Natural killer cell treated with Interleukin-12 subunit alpha and Interleukin-12 subunit beta and Interleukin-15 and Interleukin-18, amount 100 ng/mL, for 72 hours (primary cell): ENCODE measurements at regions not wholly inside any gene's neighbourhood (a gene's known extent, or its start where the extent isn't known, plus 50 kb on each side); places are given as distances from the start of the nearest gene placed in this dataset.

Experiments
- ATAC-seq, 2 donors: fragments of 150-1000 bp; cut with Tn5 transposase in 1 of 2; sonication (Bioruptor Pico), chemical (Tn5 transposase) in 1 of 2; 2 replicates each; pipeline ENCODE4 v1.10.0; 2021
- DNase-seq: peaks from one replicate; pipeline ENCODE4 v3.0.0; 2022; ENCODE audit warnings: low spot score
- H3K27ac Mint-ChIP-seq, 2 donors: 1 replicate in 1 of 2; 2 replicates in 1 of 2; pipeline ENCODE4 v1.8.0; 2022; ENCODE audit warnings: mixed read lengths in 2 of 2, mild to moderate bottlenecking in 1 of 2, moderate library complexity in 1 of 2
- H3K27me3 Mint-ChIP-seq, 2 donors: 1 replicate in 1 of 2; 2 replicates in 1 of 2; pipeline ENCODE4 v1.8.0; 2022; ENCODE audit warnings: mixed read lengths in 2 of 2
- H3K36me3 Mint-ChIP-seq: one replicate; pipeline ENCODE4 v1.8.0; 2022; ENCODE audit warnings: mixed read lengths
- H3K4me1 Mint-ChIP-seq, 2 donors: 1 replicate in 1 of 2; 2 replicates in 1 of 2; pipeline ENCODE4 v1.8.0; 2022; ENCODE audit warnings: low read depth in 2 of 2, mixed read lengths in 2 of 2, mild to moderate bottlenecking in 1 of 2
- H3K4me3 Mint-ChIP-seq: one replicate; pipeline ENCODE4 v1.8.0; 2022; ENCODE audit warnings: mixed read lengths
- H3K9me3 Mint-ChIP-seq: 2 replicates; pipeline ENCODE4 v1.8.0; 2022; ENCODE audit warnings: mixed read lengths

DNA sequence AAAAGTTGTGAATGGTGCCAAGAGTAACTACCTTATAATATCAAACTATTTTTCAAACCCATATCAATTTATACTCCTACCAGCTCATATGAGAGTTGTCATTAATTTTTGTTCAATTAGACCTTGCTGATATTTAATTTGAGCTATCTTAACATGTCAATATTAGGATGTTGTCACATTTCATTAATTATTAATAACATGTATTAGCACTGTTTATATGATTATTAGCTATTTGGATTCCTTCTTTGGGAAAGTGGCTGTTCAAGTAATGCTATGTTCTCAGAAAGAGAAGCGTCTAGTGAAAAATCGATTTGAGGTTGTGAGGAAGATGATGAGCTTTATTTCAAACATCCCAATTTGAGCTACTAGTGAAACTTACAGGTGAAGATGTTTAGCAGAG is 620.2 kb downstream of the KCNJ3 start:
- no peaks in the 10 kb centered on the region for H3K27me3 Mint-ChIP-seq
- DNase-seq (no peak), ATAC-seq (no peak)
- peaks cover 3% of the 10 kb centered on the region for H3K9me3 Mint-ChIP-seq
- no peaks in the 10 kb centered on the region for H3K36me3 Mint-ChIP-seq
- H3K4me3 Mint-ChIP-seq, result no peak overlapping the region
- no peaks in the 10 kb centered on the region for H3K4me1 Mint-ChIP-seq
- no peak overlapping the region for H3K27ac Mint-ChIP-seq

DNA sequence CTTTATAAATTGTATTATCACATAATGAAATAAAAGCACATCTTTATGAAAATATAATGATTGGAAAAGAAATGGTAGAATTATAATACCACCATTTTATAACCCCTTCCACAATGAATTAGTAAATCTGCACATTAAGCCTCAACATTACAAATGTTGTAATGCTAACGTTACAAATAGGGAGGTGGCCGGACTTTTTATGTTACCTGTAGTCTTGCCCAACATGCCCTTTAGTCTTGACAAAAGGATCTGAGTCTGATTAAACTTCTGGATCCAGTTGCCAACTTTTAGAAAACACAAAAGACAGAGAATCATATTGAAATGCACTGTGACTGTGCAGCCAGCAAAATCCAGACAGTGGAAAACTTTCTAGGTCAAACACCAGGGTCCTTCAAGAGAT is 617.3 kb downstream of the KCNJ3 start:
- Mint-ChIP-seq H3K9me3 (peaks cover 3% of the 10 kb centered on the region), H3K4me3 (no peak overlapping the region), H3K27ac (no peak overlapping the region), H3K27me3 (no peaks in the 10 kb centered on the region), H3K4me1 (no peaks in the 10 kb centered on the region), H3K36me3 (no peaks in the 10 kb centered on the region)
- DNase-seq, result no peak
- ATAC-seq, result no peak

DNA sequence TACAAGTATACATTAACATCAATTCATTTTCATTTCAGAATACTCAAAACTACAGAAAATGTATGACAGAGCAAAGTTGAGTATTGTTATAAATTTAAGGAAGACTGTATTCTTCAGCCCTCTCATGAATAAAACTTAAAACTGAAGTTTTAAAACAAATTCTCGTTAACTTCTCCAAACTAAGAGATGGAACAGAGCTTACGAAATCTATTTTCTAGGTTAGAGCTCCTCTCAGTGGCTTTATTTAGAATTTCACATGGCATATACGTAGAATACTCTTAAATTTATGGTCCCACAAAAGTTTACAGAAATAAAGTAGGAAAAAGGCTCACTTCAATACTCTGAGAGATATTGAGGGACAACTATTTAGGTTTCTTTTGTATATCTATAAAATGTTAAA is 612.1 kb downstream of the KCNJ3 start:
- H3K27me3 Mint-ChIP-seq, result no peaks in the 10 kb centered on the region
- H3K36me3 Mint-ChIP-seq, result no peaks in the 10 kb centered on the region
- H3K4me1 Mint-ChIP-seq, result no peaks in the 10 kb centered on the region
- H3K9me3 Mint-ChIP-seq, result no peaks in the 10 kb centered on the region
- no peak overlapping the region for H3K27ac Mint-ChIP-seq
- no peak for DNase-seq
- ATAC-seq, result no peak
- H3K4me3 Mint-ChIP-seq, result no peak overlapping the region

- no peaks in the 10 kb centered on the region for H3K36me3 Mint-ChIP-seq
- H3K9me3 Mint-ChIP-seq, result peaks cover under 1% of the 10 kb centered on the region
- ATAC-seq (no peak), DNase-seq (no peak)
- no peaks in the 10 kb centered on the region for H3K4me1 Mint-ChIP-seq
- no peaks in the 10 kb centered on the region for H3K27me3 Mint-ChIP-seq
- H3K4me3 Mint-ChIP-seq, result no peak overlapping the region
- no peak overlapping the region for H3K27ac Mint-ChIP-seq
These were observed 611.0 kb downstream of the KCNJ3 start for GRCh38 chr2:155309483-155309882.

- Mint-ChIP-seq H3K36me3 (no peaks in the 10 kb centered on the region), H3K4me1 (no peaks in the 10 kb centered on the region), H3K27ac (no peak overlapping the region), H3K27me3 (no peaks in the 10 kb centered on the region), H3K4me3 (no peak overlapping the region), H3K9me3 (peaks cover 5% of the 10 kb centered on the region)
- no peak for DNase-seq
- no peak for ATAC-seq
These were observed 610.0 kb downstream of the KCNJ3 start for GRCh38 chr2:155308367-155309009.

GRCh38 chr2:155301221-155301620 is 602.7 kb downstream of the KCNJ3 start:
- Mint-ChIP-seq H3K27ac (no peak overlapping the region), H3K9me3 (peaks cover 10% of the 10 kb centered on the region), H3K27me3 (no peaks in the 10 kb centered on the region), H3K36me3 (no peaks in the 10 kb centered on the region), H3K4me3 (no peak overlapping the region), H3K4me1 (no peaks in the 10 kb centered on the region)
- no peak for ATAC-seq
- no peak for DNase-seq

DNA sequence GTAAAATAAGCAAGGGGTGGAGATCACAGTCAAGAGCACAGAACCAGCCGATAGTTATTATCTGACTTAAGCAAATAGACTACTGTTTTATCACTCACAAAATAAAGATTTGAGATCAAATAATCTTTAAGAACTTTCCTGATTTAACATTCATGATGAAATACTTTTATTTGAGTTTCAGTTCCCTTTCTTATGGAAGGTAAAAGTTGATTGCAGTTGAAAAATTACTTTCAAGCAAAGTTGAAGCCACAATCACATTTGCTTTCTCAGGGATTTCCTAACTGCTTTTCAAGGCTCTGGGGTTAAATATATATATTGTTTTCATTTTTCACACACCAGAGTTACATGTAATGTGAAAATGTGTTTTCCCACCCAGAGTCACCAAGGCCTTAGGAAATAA is 599.5 kb downstream of the KCNJ3 start:
- H3K27ac Mint-ChIP-seq, result no peak overlapping the region
- H3K27me3 Mint-ChIP-seq, result no peaks in the 10 kb centered on the region
- H3K4me1 Mint-ChIP-seq, result no peaks in the 10 kb centered on the region
- ATAC-seq (no peak), DNase-seq (no peak)
- peaks cover 5% of the 10 kb centered on the region for H3K9me3 Mint-ChIP-seq
- H3K4me3 Mint-ChIP-seq, result no peak overlapping the region
- no peaks in the 10 kb centered on the region for H3K36me3 Mint-ChIP-seq

DNA sequence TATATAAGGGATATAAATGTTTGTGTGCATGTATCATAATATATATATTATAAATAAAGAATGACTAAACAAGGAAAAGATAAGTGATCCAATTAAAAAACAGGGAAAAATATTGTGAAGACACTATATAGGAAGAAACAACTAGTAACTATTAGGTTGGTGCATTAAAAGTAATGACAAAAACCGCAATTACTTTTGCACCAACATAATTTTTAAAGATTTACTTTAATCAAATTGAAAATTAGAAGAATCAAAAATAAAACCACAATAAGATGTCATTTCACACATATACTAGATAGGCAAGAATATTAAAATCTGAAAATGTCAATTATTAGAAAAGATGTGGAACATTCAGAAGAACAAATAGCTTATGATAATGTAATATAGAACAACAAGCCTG is 595.9 kb downstream of the KCNJ3 start:
- no peaks in the 10 kb centered on the region for H3K27me3 Mint-ChIP-seq
- no peak overlapping the region for H3K4me3 Mint-ChIP-seq
- no peak overlapping the region for H3K27ac Mint-ChIP-seq
- DNase-seq, result no peak
- H3K9me3 Mint-ChIP-seq, result peaks cover 8% of the 10 kb centered on the region
- no peak for ATAC-seq
- no peaks in the 10 kb centered on the region for H3K36me3 Mint-ChIP-seq
- H3K4me1 Mint-ChIP-seq, result no peaks in the 10 kb centered on the region

DNA sequence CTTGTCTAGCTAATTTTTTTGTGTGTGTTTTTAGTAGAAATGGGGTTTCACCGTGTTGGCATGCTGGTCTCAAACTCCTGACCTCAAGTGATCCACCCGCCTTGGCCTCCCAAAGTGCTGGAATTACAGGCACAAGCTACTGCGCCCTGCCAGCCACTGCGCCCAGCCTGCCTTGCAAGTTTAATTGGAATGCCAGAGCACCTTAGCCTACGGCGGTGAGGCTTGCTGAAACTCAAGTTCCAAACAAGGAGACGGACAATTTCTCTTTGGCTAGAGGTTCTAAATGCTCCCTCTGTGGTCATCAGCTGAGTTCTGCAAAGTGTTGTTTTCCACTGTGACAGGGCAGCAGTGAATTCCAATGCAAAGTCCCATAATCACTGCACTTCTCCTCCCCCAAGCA is 583.4 kb downstream of the KCNJ3 start:
- Mint-ChIP-seq H3K27ac (no peak overlapping the region), H3K4me1 (no peaks in the 10 kb centered on the region)

DNA sequence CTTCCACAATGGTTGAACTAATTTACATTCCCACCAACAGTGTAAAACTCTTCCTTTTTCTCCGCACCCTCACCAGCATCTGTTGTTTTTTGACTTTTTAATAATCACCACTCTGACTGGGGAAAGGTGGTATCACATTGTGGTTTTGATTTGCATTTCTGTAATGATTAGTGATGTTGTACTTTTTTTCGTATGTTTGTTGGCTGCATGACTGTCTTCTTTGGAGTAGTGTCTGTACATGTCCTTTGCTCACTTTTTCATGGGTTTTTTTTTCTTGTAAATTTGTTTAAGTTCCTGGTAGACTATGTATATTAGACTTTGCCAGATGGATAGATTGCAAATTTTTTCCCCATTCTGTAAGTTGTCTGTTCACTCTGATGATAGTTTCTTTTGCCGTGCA is 574.8 kb downstream of the KCNJ3 start:
- H3K4me3 Mint-ChIP-seq, result no peak overlapping the region
- H3K4me1 Mint-ChIP-seq, result no peaks in the 10 kb centered on the region
- H3K9me3 Mint-ChIP-seq, result peaks cover 11% of the 10 kb centered on the region
- H3K27ac Mint-ChIP-seq, result no peak overlapping the region
- ATAC-seq (no peak), DNase-seq (no peak)
- H3K36me3 Mint-ChIP-seq, result no peaks in the 10 kb centered on the region
- H3K27me3 Mint-ChIP-seq, result no peaks in the 10 kb centered on the region

More for the DNA sequence above, 583.4 kb downstream of the KCNJ3 start:
- no peak for ATAC-seq
- Mint-ChIP-seq H3K36me3 (no peaks in the 10 kb centered on the region), H3K27me3 (no peaks in the 10 kb centered on the region), H3K9me3 (peaks cover 19% of the 10 kb centered on the region), H3K4me3 (no peak overlapping the region)
- no peak for DNase-seq

GRCh38 chr2:155266583-155266982 is 568.1 kb downstream of the KCNJ3 start:
- Mint-ChIP-seq H3K9me3 (peaks cover 6% of the 10 kb centered on the region), H3K4me3 (no peak overlapping the region), H3K27ac (no peak overlapping the region), H3K4me1 (no peaks in the 10 kb centered on the region), H3K27me3 (no peaks in the 10 kb centered on the region), H3K36me3 (no peaks in the 10 kb centered on the region)
- DNase-seq (no peak), ATAC-seq (no peak)

GRCh38 chr2:155266109-155266508 is 567.6 kb downstream of the KCNJ3 start:
- DNase-seq (no peak), ATAC-seq (no peak)
- Mint-ChIP-seq H3K9me3 (peaks cover 9% of the 10 kb centered on the region), H3K4me3 (no peak overlapping the region), H3K27ac (no peak overlapping the region), H3K36me3 (no peaks in the 10 kb centered on the region), H3K27me3 (no peaks in the 10 kb centered on the region), H3K4me1 (no peaks in the 10 kb centered on the region)

DNA sequence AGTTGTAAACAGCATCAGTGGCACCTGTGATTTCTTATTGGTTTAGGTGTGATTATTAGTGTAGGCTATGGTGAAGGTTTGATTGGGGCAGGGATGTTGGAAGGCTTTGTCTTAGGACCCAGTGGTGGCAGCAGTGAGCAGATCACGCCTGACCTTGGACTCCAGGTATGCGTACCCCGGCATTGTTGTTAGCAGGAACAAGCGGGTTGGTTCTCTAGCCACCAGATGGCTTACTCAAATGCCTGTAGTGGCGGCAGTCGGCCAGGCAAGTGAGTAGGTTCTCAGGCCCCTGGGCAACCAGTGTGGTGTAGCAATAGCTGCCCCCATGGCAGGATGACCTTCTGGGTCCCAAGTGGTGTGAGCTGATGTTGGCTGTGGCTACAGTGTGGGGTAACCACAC is 558.3 kb downstream of the KCNJ3 start:
- Mint-ChIP-seq H3K27ac (no peak overlapping the region), H3K4me1 (no peaks in the 10 kb centered on the region), H3K36me3 (no peaks in the 10 kb centered on the region), H3K27me3 (no peaks in the 10 kb centered on the region), H3K4me3 (no peak overlapping the region), H3K9me3 (peaks cover 7% of the 10 kb centered on the region)
- DNase-seq (no peak), ATAC-seq (no peak)

GRCh38 chr2:155250800-155251199 is 552.3 kb downstream of the KCNJ3 start:
- no peak for DNase-seq
- Mint-ChIP-seq H3K27me3 (no peaks in the 10 kb centered on the region), H3K4me3 (no peak overlapping the region), H3K27ac (no peak overlapping the region), H3K9me3 (peaks cover 13% of the 10 kb centered on the region), H3K36me3 (no peaks in the 10 kb centered on the region), H3K4me1 (no peaks in the 10 kb centered on the region)
- no peak for ATAC-seq

DNA sequence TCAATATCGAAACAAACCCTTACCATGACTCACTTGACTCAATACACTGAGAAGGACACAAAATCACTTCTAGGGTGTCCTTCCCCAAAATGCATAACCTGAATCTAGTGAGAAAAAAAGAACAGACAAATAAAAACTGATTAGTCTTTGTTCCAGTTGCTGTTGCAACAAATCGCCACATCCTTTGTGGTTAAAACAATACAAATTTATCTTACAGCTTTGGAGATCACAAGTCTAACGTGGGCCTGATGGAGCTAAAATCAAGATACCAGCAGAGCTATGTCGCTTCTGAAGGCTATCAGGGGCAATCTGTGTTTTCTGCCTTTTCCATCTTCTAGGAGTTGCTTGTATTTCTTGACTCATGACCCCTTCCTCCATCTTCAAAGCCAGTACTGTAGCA is 541.7 kb downstream of the KCNJ3 start:
- no peak for ATAC-seq
- Mint-ChIP-seq H3K27me3 (no peaks in the 10 kb centered on the region), H3K4me1 (no peaks in the 10 kb centered on the region), H3K4me3 (no peak overlapping the region), H3K27ac (no peak overlapping the region), H3K36me3 (no peaks in the 10 kb centered on the region), H3K9me3 (peaks cover 19% of the 10 kb centered on the region)
- no peak for DNase-seq
